ENCODE measurements at regions not wholly inside any gene's neighbourhood (a gene's known extent, or its start where the extent isn't known, plus 50 kb on each side); places are given as distances from the start of the nearest gene placed in this dataset.

DNA sequence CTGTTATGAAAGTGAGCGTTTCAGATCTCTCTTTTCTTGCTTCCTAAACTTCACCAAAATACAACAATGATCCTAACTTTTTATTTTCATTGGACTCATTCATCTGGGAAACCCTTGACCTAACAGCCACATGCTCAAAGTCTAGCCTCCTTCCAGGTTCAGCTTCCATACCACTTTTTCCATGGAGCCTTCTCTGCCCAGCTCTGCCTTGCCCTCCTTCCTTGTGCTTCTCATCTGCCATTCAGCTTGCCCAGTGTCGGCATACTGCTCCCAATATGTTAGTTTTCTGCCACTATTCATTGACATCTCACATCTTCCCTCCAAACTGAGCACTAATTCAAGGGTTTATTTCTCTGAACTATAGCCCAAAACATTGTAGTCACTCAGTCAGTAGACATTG lies 214.7 kb downstream of the RAD51AP2 start:
- H3K4me1 ChIP-seq (ENCODE audit: insufficient read depth): no peaks in the 10 kb centered on the region
- no peaks in the 10 kb centered on the region for H4K20me1 ChIP-seq (ENCODE audit: insufficient read depth, poor library complexity, severe bottlenecking)
- H3K79me2 ChIP-seq: no peaks in the 10 kb centered on the region
- WGBS (ENCODE audit: low lambda C conversion rate, missing lambda C conversion rate): 50% methylated on average over 2 of the region's 2 CpGs
- no peaks in the 10 kb centered on the region for H3K27me3 ChIP-seq
- H3K4me2 ChIP-seq: no peak overlapping the region
- no peaks in the 10 kb centered on the region for H3K36me3 ChIP-seq (replicated peaks; ENCODE audit: insufficient read depth, low read depth)
- DNase-seq (ENCODE audit: low spot score): no peak
- H3K9me3 ChIP-seq (ENCODE audit: low read depth): no peaks in the 10 kb centered on the region
- H2AFZ ChIP-seq: no peak overlapping the region
- H3K4me3 ChIP-seq: no peak overlapping the region
- no peaks in the 10 kb centered on the region for H3K9me2 ChIP-seq (replicated peaks; ENCODE audit: insufficient read depth)
- TF ChIP-seq, protein P1, sequence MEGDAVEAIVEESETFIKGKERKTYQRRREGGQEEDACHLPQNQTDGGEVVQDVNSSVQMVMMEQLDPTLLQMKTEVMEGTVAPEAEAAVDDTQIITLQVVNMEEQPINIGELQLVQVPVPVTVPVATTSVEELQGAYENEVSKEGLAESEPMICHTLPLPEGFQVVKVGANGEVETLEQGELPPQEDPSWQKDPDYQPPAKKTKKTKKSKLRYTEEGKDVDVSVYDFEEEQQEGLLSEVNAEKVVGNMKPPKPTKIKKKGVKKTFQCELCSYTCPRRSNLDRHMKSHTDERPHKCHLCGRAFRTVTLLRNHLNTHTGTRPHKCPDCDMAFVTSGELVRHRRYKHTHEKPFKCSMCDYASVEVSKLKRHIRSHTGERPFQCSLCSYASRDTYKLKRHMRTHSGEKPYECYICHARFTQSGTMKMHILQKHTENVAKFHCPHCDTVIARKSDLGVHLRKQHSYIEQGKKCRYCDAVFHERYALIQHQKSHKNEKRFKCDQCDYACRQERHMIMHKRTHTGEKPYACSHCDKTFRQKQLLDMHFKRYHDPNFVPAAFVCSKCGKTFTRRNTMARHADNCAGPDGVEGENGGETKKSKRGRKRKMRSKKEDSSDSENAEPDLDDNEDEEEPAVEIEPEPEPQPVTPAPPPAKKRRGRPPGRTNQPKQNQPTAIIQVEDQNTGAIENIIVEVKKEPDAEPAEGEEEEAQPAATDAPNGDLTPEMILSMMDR (IDR thresholded peaks at IDR 0.05; ENCODE audit: poor library complexity): no peak
- no peak for TF ChIP-seq EZH2phosphoT487 (IDR thresholded peaks at IDR 0.05; ENCODE audit: low read depth, severe bottlenecking, unreplicated experiment)
- TF ChIP-seq EZH2 (IDR thresholded peaks at IDR 0.05; ENCODE audit: borderline replicate concordance): no peak
- no peak overlapping the region for H3K27ac ChIP-seq

DNA sequence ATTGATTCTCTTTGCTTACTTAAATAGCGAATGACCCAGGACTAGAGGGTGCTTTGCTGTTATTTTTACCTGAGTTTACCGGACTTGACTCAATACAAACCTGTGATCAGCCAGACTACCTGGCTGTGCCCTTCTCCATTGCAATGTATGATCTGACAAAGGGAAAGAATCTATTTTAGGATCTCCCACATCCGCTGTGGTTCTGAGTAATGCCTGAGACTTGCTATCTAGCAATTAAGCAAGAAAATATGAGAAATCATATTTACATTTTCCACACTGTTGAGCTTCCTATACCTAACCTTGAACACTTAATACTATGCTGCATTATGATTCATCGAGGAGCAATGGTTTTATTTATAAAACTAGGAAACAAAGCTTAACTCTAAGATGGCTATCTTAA lies 215.2 kb downstream of the RAD51AP2 start:
- DNase-seq (ENCODE audit: low spot score): no peak
- TF ChIP-seq EZH2 (IDR thresholded peaks at IDR 0.05; ENCODE audit: borderline replicate concordance) (no peak), EZH2phosphoT487 (IDR thresholded peaks at IDR 0.05; ENCODE audit: low read depth, severe bottlenecking, unreplicated experiment) (no peak)
- TF ChIP-seq, protein P1 (IDR thresholded peaks at IDR 0.05; ENCODE audit: poor library complexity): no peak
- WGBS (ENCODE audit: low lambda C conversion rate, missing lambda C conversion rate): 81% methylated on average over 4 of the region's 4 CpGs
- no peaks in the 10 kb centered on the region for H4K20me1 ChIP-seq (ENCODE audit: insufficient read depth, poor library complexity, severe bottlenecking)
- no peak overlapping the region for H2AFZ ChIP-seq
- no peak overlapping the region for H3K4me3 ChIP-seq
- no peaks in the 10 kb centered on the region for H3K79me2 ChIP-seq
- no peak overlapping the region for H3K27ac ChIP-seq
- H3K36me3 ChIP-seq (replicated peaks; ENCODE audit: insufficient read depth, low read depth): no peaks in the 10 kb centered on the region
- H3K4me1 ChIP-seq (ENCODE audit: insufficient read depth): no peaks in the 10 kb centered on the region
- H3K4me2 ChIP-seq: no peak overlapping the region
- no peaks in the 10 kb centered on the region for H3K9me2 ChIP-seq (replicated peaks; ENCODE audit: insufficient read depth)
- H3K9me3 ChIP-seq (ENCODE audit: low read depth): no peaks in the 10 kb centered on the region
- H3K27me3 ChIP-seq: no peaks in the 10 kb centered on the region

DNA sequence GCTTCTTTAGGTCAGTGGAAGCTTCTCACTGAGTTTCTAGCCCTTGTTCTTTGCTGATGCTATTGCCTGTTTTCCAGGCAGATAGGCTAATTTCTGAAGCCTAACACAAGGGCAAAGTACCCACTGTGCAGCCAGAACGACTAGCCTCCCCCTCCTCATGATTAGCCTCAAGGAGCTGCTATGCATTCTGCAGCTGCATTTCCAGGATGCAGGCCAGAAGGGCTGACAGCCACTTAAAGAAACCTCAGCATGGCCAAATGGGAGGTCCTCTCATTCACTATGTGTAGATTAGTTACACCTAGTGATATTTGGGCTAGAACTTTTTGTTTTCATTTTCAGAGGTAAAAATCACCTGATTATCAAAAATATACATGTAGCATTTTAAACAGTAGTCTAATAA lies 216.0 kb downstream of the RAD51AP2 start:
- Histone ChIP-seq H4K20me1 (ENCODE audit: insufficient read depth, poor library complexity, severe bottlenecking) (no peaks in the 10 kb centered on the region), H3K36me3 (replicated peaks; ENCODE audit: insufficient read depth, low read depth) (no peaks in the 10 kb centered on the region)
- TF ChIP-seq EZH2phosphoT487 (IDR thresholded peaks at IDR 0.05; ENCODE audit: low read depth, severe bottlenecking, unreplicated experiment) (no peak), EZH2 (IDR thresholded peaks at IDR 0.05; ENCODE audit: borderline replicate concordance) (no peak)
- TF ChIP-seq, protein P1 (IDR thresholded peaks at IDR 0.05; ENCODE audit: poor library complexity): no peak

DNA sequence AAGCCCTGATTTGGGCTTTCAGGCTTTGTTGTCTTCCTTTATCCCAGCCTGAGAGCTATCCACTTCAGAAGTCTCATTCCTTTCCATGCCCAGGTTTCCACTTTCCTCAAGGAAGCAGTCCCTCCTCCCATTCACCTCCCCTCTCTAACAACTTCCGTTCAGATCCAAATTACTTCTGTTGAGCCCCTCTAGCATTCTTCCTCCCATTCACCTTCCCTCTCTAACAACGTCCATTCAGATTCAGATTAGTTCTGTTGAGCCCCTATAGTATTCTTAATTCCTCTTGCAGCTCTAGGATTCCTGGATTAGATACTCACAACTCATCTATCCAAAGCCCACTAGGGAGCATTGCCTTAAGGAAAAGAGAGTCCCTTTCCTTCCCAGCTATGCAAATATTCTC lies 216.8 kb downstream of the RAD51AP2 start:
- Histone ChIP-seq H3K36me3 (replicated peaks; ENCODE audit: insufficient read depth, low read depth) (no peaks in the 10 kb centered on the region), H3K27me3 (no peaks in the 10 kb centered on the region), H4K20me1 (ENCODE audit: insufficient read depth, poor library complexity, severe bottlenecking) (no peaks in the 10 kb centered on the region), H3K27ac (no peak overlapping the region), H3K4me2 (no peak overlapping the region), H3K4me3 (no peak overlapping the region), H3K9me2 (replicated peaks; ENCODE audit: insufficient read depth) (no peaks in the 10 kb centered on the region), H3K9me3 (ENCODE audit: low read depth) (no peaks in the 10 kb centered on the region), H2AFZ (no peak overlapping the region), H3K4me1 (ENCODE audit: insufficient read depth) (no peaks in the 10 kb centered on the region), H3K79me2 (no peaks in the 10 kb centered on the region)
- TF ChIP-seq EZH2 (IDR thresholded peaks at IDR 0.05; ENCODE audit: borderline replicate concordance) (no peak), EZH2phosphoT487 (IDR thresholded peaks at IDR 0.05; ENCODE audit: low read depth, severe bottlenecking, unreplicated experiment) (no peak)
- TF ChIP-seq, protein P1 (IDR thresholded peaks at IDR 0.05; ENCODE audit: poor library complexity): no peak
- 71% methylated on average over 2 of the region's 2 CpGs for WGBS (ENCODE audit: low lambda C conversion rate, missing lambda C conversion rate)
- no peak for DNase-seq (ENCODE audit: low spot score)

More for the DNA sequence above, 216.0 kb downstream of the RAD51AP2 start:
- no peak overlapping the region for H3K27ac ChIP-seq
- no peak overlapping the region for H3K4me3 ChIP-seq
- H3K9me3 ChIP-seq (ENCODE audit: low read depth): no peaks in the 10 kb centered on the region
- no peaks in the 10 kb centered on the region for H3K27me3 ChIP-seq
- no peak overlapping the region for H3K4me2 ChIP-seq
- H3K9me2 ChIP-seq (replicated peaks; ENCODE audit: insufficient read depth): no peaks in the 10 kb centered on the region
- H3K4me1 ChIP-seq (ENCODE audit: insufficient read depth): no peaks in the 10 kb centered on the region
- no peak overlapping the region for H2AFZ ChIP-seq
- 0% methylated on average over 1 of the region's 1 CpG for WGBS (ENCODE audit: low lambda C conversion rate, missing lambda C conversion rate)
- no peak for DNase-seq (ENCODE audit: low spot score)
- H3K79me2 ChIP-seq: no peaks in the 10 kb centered on the region

Measured in hepatocyte (in vitro differentiated cells).